Panc1 (cell line): ENCODE measurements at regions not wholly inside any gene's neighbourhood (a gene's known extent, or its start where the extent isn't known, plus 50 kb on each side); places are given as distances from the start of the nearest gene placed in this dataset.

ENCODE experiments used
- POLR2AphosphoS5 ChIP-seq: IDR thresholded peaks from 2 replicates; pipeline ENCODE4 v1.6.1; 2012; ENCODE audit warnings: mild to moderate bottlenecking, low read depth, low read length, moderate library complexity
- TF ChIP-seq, protein P1 (sequence below): fragments of 450-650 bp; IDR thresholded peaks from 2 replicates; pipeline ENCODE4 v1.5.1; 2017; ENCODE audit warnings: mild to moderate bottlenecking

DNA sequence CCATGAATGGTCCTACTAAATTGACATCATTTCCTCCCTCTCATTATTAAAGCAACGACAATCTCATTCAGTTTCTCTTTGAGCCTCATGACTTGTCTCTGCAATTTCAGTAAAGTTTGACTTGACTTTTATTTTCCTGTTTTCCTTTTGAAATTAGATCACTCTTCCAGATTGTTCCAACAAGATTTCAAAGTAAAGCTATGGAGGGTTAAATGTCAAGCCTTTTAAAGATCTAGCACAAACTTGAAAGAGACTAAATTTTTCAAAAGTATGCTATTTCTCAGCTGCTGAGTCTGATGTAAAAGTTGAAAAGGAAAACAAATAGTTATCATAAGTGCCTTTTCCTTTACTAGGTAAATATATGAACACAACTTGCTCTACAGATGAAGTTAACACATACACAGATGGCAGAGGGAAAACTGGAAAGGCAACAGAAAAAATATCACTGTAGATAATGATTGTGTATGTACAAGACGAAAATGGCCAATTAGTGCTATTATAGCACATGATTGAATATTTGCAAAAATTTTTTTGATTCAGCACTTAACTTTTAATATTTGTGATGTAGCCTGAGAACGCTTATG is 200.6 kb downstream of the WDR11 start:
- TF ChIP-seq, protein P1, sequence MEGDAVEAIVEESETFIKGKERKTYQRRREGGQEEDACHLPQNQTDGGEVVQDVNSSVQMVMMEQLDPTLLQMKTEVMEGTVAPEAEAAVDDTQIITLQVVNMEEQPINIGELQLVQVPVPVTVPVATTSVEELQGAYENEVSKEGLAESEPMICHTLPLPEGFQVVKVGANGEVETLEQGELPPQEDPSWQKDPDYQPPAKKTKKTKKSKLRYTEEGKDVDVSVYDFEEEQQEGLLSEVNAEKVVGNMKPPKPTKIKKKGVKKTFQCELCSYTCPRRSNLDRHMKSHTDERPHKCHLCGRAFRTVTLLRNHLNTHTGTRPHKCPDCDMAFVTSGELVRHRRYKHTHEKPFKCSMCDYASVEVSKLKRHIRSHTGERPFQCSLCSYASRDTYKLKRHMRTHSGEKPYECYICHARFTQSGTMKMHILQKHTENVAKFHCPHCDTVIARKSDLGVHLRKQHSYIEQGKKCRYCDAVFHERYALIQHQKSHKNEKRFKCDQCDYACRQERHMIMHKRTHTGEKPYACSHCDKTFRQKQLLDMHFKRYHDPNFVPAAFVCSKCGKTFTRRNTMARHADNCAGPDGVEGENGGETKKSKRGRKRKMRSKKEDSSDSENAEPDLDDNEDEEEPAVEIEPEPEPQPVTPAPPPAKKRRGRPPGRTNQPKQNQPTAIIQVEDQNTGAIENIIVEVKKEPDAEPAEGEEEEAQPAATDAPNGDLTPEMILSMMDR: no peak
- no peak for TF ChIP-seq POLR2AphosphoS5
